ENCODE measurements at regions not wholly inside any gene's neighbourhood (a gene's known extent, or its start where the extent isn't known, plus 50 kb on each side); places are given as distances from the start of the nearest gene placed in this dataset.

DNA sequence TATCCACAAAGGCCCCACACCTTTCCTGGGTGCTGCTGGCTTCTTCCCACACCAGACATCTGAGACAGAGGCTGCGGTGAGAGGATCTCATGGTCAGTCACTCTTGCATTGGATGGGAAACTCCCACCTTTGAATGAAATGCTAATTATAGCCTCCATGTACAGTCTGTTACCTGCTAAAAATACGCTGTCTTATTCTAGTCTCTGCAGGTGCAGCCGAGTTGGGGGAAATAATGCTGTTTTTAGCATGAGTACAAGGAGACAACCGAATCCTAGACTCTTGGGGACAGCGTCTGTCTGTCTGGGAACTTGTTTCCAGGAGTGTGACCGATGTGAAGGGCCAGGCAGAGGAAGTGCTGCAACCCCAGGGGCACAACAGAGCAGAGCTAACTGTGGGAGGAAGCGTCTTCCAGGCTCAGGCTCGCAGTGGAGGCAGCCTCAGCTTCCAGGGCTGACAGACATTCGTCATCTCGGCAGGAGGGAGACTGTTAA lies 286.2 kb downstream of the PREX1 start:
- Mint-ChIP-seq H3K27ac (peak overlapping the region; percentile 68), H3K9me3 (peaks cover 7% of the 10 kb centered on the region), H3K27me3 (ENCODE audit: insufficient read depth, low read depth) (peaks cover 5% of the 10 kb centered on the region), H3K4me1 (peaks cover 20% of the 10 kb centered on the region), H3K4me3 (no peak overlapping the region), H3K36me3 (peaks cover 2% of the 10 kb centered on the region)
- no peaks in the 10 kb centered on the region for H4K20me1 ChIP-seq (ENCODE audit: low read depth)
- H3K27ac ChIP-seq = no peak overlapping the region
- no peak overlapping the region for H2AFZ ChIP-seq (replicated peaks)
- no peak overlapping the region for H3K4me2 ChIP-seq
- H3F3A ChIP-seq (ENCODE audit: low read depth) = peaks cover 13% of the 10 kb centered on the region
- H3K4me3 ChIP-seq = no peak overlapping the region
- no peaks in the 10 kb centered on the region for H3K36me3 ChIP-seq
- no peak for DNase-seq (ENCODE audit: low spot score)
- H3K9me3 ChIP-seq (ENCODE audit: low read depth) = no peaks in the 10 kb centered on the region
- H3K4me1 ChIP-seq = peaks cover 24% of the 10 kb centered on the region
- H3K27me3 ChIP-seq = no peaks in the 10 kb centered on the region
- H3K79me2 ChIP-seq (ENCODE audit: low read depth) = no peaks in the 10 kb centered on the region
- no peak for TF ChIP-seq EZH2phosphoT487 (IDR thresholded peaks at IDR 0.05)
- TF ChIP-seq, protein P1, sequence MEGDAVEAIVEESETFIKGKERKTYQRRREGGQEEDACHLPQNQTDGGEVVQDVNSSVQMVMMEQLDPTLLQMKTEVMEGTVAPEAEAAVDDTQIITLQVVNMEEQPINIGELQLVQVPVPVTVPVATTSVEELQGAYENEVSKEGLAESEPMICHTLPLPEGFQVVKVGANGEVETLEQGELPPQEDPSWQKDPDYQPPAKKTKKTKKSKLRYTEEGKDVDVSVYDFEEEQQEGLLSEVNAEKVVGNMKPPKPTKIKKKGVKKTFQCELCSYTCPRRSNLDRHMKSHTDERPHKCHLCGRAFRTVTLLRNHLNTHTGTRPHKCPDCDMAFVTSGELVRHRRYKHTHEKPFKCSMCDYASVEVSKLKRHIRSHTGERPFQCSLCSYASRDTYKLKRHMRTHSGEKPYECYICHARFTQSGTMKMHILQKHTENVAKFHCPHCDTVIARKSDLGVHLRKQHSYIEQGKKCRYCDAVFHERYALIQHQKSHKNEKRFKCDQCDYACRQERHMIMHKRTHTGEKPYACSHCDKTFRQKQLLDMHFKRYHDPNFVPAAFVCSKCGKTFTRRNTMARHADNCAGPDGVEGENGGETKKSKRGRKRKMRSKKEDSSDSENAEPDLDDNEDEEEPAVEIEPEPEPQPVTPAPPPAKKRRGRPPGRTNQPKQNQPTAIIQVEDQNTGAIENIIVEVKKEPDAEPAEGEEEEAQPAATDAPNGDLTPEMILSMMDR (IDR thresholded peaks at IDR 0.05) = no peak
- TF ChIP-seq EZH2 (IDR thresholded peaks at IDR 0.05) = no peak
- no peak overlapping the region for H3K9ac ChIP-seq

DNA sequence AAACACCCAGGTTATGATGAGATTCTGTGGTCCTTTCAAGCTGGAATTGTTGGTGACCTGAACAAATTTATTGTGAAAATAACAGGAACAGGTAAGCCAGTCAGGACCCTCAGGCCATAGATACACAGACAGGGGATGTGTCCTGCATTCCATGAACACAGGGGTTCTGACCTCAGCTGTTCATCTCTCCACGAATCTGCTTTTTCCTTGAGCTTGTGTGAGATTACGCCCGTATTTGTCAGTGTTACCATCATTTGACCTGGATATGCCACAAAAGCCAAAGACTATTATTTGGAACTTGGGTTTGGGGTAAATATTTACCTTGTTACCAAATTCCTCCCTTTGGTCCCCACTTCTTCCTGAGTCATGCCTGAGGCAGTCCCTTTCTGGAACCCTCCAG lies 288.9 kb downstream of the PREX1 start:
- Mint-ChIP-seq H3K9me3 (peaks cover 7% of the 10 kb centered on the region), H3K4me1 (peaks cover 29% of the 10 kb centered on the region), H3K4me3 (no peak overlapping the region), H3K36me3 (peaks cover 2% of the 10 kb centered on the region), H3K27ac (no peak overlapping the region), H3K27me3 (ENCODE audit: insufficient read depth, low read depth) (peaks cover 5% of the 10 kb centered on the region)
- Histone ChIP-seq H3K27ac (no peak overlapping the region), H2AFZ (replicated peaks) (no peak overlapping the region), H4K20me1 (ENCODE audit: low read depth) (no peaks in the 10 kb centered on the region), H3F3A (ENCODE audit: low read depth) (peaks cover 13% of the 10 kb centered on the region), H3K27me3 (no peaks in the 10 kb centered on the region), H3K9ac (no peak overlapping the region), H3K9me3 (ENCODE audit: low read depth) (no peaks in the 10 kb centered on the region), H3K4me1 (peaks cover 24% of the 10 kb centered on the region), H3K4me2 (peak overlapping the region; percentile 57), H3K79me2 (ENCODE audit: low read depth) (no peaks in the 10 kb centered on the region), H3K4me3 (no peak overlapping the region), H3K36me3 (no peaks in the 10 kb centered on the region)
- TF ChIP-seq, protein P1 (IDR thresholded peaks at IDR 0.05) = no peak
- TF ChIP-seq EZH2phosphoT487 (IDR thresholded peaks at IDR 0.05) (no peak), EZH2 (IDR thresholded peaks at IDR 0.05) (no peak)
- DNase-seq (ENCODE audit: low spot score) = no peak

GRCh38 chr20:48538058-48538825 lies 289.6 kb downstream of the PREX1 start:
- no peaks in the 10 kb centered on the region for H3K9me3 ChIP-seq (ENCODE audit: low read depth)
- H3K4me1 Mint-ChIP-seq = peaks cover 29% of the 10 kb centered on the region
- H4K20me1 ChIP-seq (ENCODE audit: low read depth) = no peaks in the 10 kb centered on the region
- H3K4me2 ChIP-seq = peak overlapping the region; percentile 57
- no peaks in the 10 kb centered on the region for H3K27me3 ChIP-seq
- DNase-seq (ENCODE audit: low spot score) = peak; percentile 48
- H3K9ac ChIP-seq = no peak overlapping the region
- H3K79me2 ChIP-seq (ENCODE audit: low read depth) = no peaks in the 10 kb centered on the region
- H2AFZ ChIP-seq (replicated peaks) = no peak overlapping the region
- TF ChIP-seq EZH2 (IDR thresholded peaks at IDR 0.05) (no peak), EZH2phosphoT487 (IDR thresholded peaks at IDR 0.05) (no peak)
- TF ChIP-seq, protein P1 (IDR thresholded peaks at IDR 0.05) = no peak
- H3K9me3 Mint-ChIP-seq = peaks cover 7% of the 10 kb centered on the region
- H3F3A ChIP-seq (ENCODE audit: low read depth) = peaks cover 13% of the 10 kb centered on the region
- peaks cover 8% of the 10 kb centered on the region for H3K27me3 Mint-ChIP-seq (ENCODE audit: insufficient read depth, low read depth)
- H3K36me3 Mint-ChIP-seq = peaks cover 2% of the 10 kb centered on the region
- no peak overlapping the region for H3K27ac ChIP-seq
- no peaks in the 10 kb centered on the region for H3K36me3 ChIP-seq
- no peak overlapping the region for H3K4me3 ChIP-seq
- H3K4me3 Mint-ChIP-seq = no peak overlapping the region
- H3K4me1 ChIP-seq = peaks cover 24% of the 10 kb centered on the region
- H3K27ac Mint-ChIP-seq = no peak overlapping the region
